ENCODE measurements at regions not wholly inside any gene's neighbourhood (a gene's known extent, or its start where the extent isn't known, plus 50 kb on each side); places are given as distances from the start of the nearest gene placed in this dataset.

- 94 to 96% methylated on average over 5 to 6 of the region's 6 CpGs for WGBS, 2 experiments (ENCODE audit: insufficient coverage in 2 of 2)
- Histone ChIP-seq H3K4me1 (ENCODE audit: control insufficient read depth, insufficient read depth, low read length, poor library complexity, severe bottlenecking) (no peaks in the 10 kb centered on the region), H3K9me3 (ENCODE audit: control insufficient read depth, low read length) (no peaks in the 10 kb centered on the region), H3K36me3 (ENCODE audit: control insufficient read depth, insufficient read depth, low read length) (no peaks in the 10 kb centered on the region), H3K27ac (ENCODE audit: low read depth, low read length, severe bottlenecking) (no peak overlapping the region), H3K4me3 (ENCODE audit: extremely low read depth, insufficient read depth, low read length, poor library complexity, severe bottlenecking) (no peak overlapping the region)
These were observed 96.9 kb upstream of the SLC24A3 start for GRCh38 chr20:19115581-19115980.

- Histone ChIP-seq H3K4me1 (ENCODE audit: control insufficient read depth, insufficient read depth, low read length, poor library complexity, severe bottlenecking) (no peaks in the 10 kb centered on the region), H3K9me3 (ENCODE audit: control insufficient read depth, low read length) (no peaks in the 10 kb centered on the region), H3K27ac (ENCODE audit: low read depth, low read length, severe bottlenecking) (no peak overlapping the region), H3K36me3 (ENCODE audit: control insufficient read depth, insufficient read depth, low read length) (no peaks in the 10 kb centered on the region), H3K4me3 (ENCODE audit: extremely low read depth, insufficient read depth, low read length, poor library complexity, severe bottlenecking) (no peak overlapping the region)
- 92 to 100% methylated on average over 2 to 7 of the region's 9 CpGs for WGBS, 2 experiments (ENCODE audit: insufficient coverage in 2 of 2)
These were observed 92.4 kb upstream of the SLC24A3 start for GRCh38 chr20:19120011-19120410.

- H3K4me3 ChIP-seq (ENCODE audit: extremely low read depth, insufficient read depth, low read length, poor library complexity, severe bottlenecking), result no peak overlapping the region
- 100% methylated on average over 1 of the region's 4 CpGs; no CpG with 5 or more reads in 1 of the 2 experiments for WGBS, 2 experiments (ENCODE audit: insufficient coverage in 2 of 2)
- no peaks in the 10 kb centered on the region for H3K4me1 ChIP-seq (ENCODE audit: control insufficient read depth, insufficient read depth, low read length, poor library complexity, severe bottlenecking)
- no peaks in the 10 kb centered on the region for H3K36me3 ChIP-seq (ENCODE audit: control insufficient read depth, insufficient read depth, low read length)
- no peaks in the 10 kb centered on the region for H3K9me3 ChIP-seq (ENCODE audit: control insufficient read depth, low read length)
- no peak overlapping the region for H3K27ac ChIP-seq (ENCODE audit: low read depth, low read length, severe bottlenecking)
These were observed 91.9 kb upstream of the SLC24A3 start for GRCh38 chr20:19120569-19120968.

GRCh38 chr20:19121463-19121862, 91.0 kb upstream of the SLC24A3 start:
- Histone ChIP-seq H3K27ac (ENCODE audit: low read depth, low read length, severe bottlenecking) (no peak overlapping the region), H3K9me3 (ENCODE audit: control insufficient read depth, low read length) (no peaks in the 10 kb centered on the region), H3K36me3 (ENCODE audit: control insufficient read depth, insufficient read depth, low read length) (no peaks in the 10 kb centered on the region), H3K4me1 (ENCODE audit: control insufficient read depth, insufficient read depth, low read length, poor library complexity, severe bottlenecking) (no peaks in the 10 kb centered on the region), H3K4me3 (ENCODE audit: extremely low read depth, insufficient read depth, low read length, poor library complexity, severe bottlenecking) (no peak overlapping the region)
- 86 to 92% methylated on average over 2 of the region's 3 CpGs for WGBS, 2 experiments (ENCODE audit: insufficient coverage in 2 of 2)

GRCh38 chr20:19121916-19122315, 90.5 kb upstream of the SLC24A3 start:
- no peaks in the 10 kb centered on the region for H3K4me1 ChIP-seq (ENCODE audit: control insufficient read depth, insufficient read depth, low read length, poor library complexity, severe bottlenecking)
- H3K9me3 ChIP-seq (ENCODE audit: control insufficient read depth, low read length), result no peaks in the 10 kb centered on the region
- no peak overlapping the region for H3K4me3 ChIP-seq (ENCODE audit: extremely low read depth, insufficient read depth, low read length, poor library complexity, severe bottlenecking)
- no peaks in the 10 kb centered on the region for H3K36me3 ChIP-seq (ENCODE audit: control insufficient read depth, insufficient read depth, low read length)
- no peak overlapping the region for H3K27ac ChIP-seq (ENCODE audit: low read depth, low read length, severe bottlenecking)

GRCh38 chr20:19122395-19122794, 90.0 kb upstream of the SLC24A3 start:
- H3K27ac ChIP-seq (ENCODE audit: low read depth, low read length, severe bottlenecking), result no peak overlapping the region
- no peaks in the 10 kb centered on the region for H3K9me3 ChIP-seq (ENCODE audit: control insufficient read depth, low read length)
- H3K4me3 ChIP-seq (ENCODE audit: extremely low read depth, insufficient read depth, low read length, poor library complexity, severe bottlenecking), result no peak overlapping the region
- H3K36me3 ChIP-seq (ENCODE audit: control insufficient read depth, insufficient read depth, low read length), result no peaks in the 10 kb centered on the region
- H3K4me1 ChIP-seq (ENCODE audit: control insufficient read depth, insufficient read depth, low read length, poor library complexity, severe bottlenecking), result no peaks in the 10 kb centered on the region

- Histone ChIP-seq H3K36me3 (ENCODE audit: control insufficient read depth, insufficient read depth, low read length) (no peaks in the 10 kb centered on the region), H3K4me3 (ENCODE audit: extremely low read depth, insufficient read depth, low read length, poor library complexity, severe bottlenecking) (no peak overlapping the region), H3K4me1 (ENCODE audit: control insufficient read depth, insufficient read depth, low read length, poor library complexity, severe bottlenecking) (no peaks in the 10 kb centered on the region), H3K27ac (ENCODE audit: low read depth, low read length, severe bottlenecking) (no peak overlapping the region), H3K9me3 (ENCODE audit: control insufficient read depth, low read length) (no peaks in the 10 kb centered on the region)
- WGBS, 2 experiments (ENCODE audit: insufficient coverage in 2 of 2), result 100% methylated on average over 1 of the region's 1 CpG; no CpG with 5 or more reads in 1 of the 2 experiments
These were observed 86.9 kb upstream of the SLC24A3 start for GRCh38 chr20:19125508-19125907.

- Histone ChIP-seq H3K36me3 (ENCODE audit: control insufficient read depth, insufficient read depth, low read length) (no peaks in the 10 kb centered on the region), H3K4me3 (ENCODE audit: extremely low read depth, insufficient read depth, low read length, poor library complexity, severe bottlenecking) (no peak overlapping the region), H3K9me3 (ENCODE audit: control insufficient read depth, low read length) (no peaks in the 10 kb centered on the region), H3K27ac (ENCODE audit: low read depth, low read length, severe bottlenecking) (no peak overlapping the region), H3K4me1 (ENCODE audit: control insufficient read depth, insufficient read depth, low read length, poor library complexity, severe bottlenecking) (no peaks in the 10 kb centered on the region)
- no CpG with 5 or more reads among the region's 1 CpG for WGBS, 2 experiments (ENCODE audit: insufficient coverage in 2 of 2)
These were observed 83.1 kb upstream of the SLC24A3 start for GRCh38 chr20:19129306-19129705.

GRCh38 chr20:19129976-19130612, 82.3 kb upstream of the SLC24A3 start:
- 80% methylated on average over 4 of the region's 5 CpGs; no CpG with 5 or more reads in 1 of the 2 experiments for WGBS, 2 experiments (ENCODE audit: insufficient coverage in 2 of 2)

GRCh38 chr20:19130613-19130984, 81.8 kb upstream of the SLC24A3 start:
- Histone ChIP-seq H3K4me3 (ENCODE audit: extremely low read depth, insufficient read depth, low read length, poor library complexity, severe bottlenecking) (no peak overlapping the region), H3K9me3 (ENCODE audit: control insufficient read depth, low read length) (no peaks in the 10 kb centered on the region), H3K36me3 (ENCODE audit: control insufficient read depth, insufficient read depth, low read length) (no peaks in the 10 kb centered on the region), H3K27ac (ENCODE audit: low read depth, low read length, severe bottlenecking) (no peak overlapping the region), H3K4me1 (ENCODE audit: control insufficient read depth, insufficient read depth, low read length, poor library complexity, severe bottlenecking) (no peaks in the 10 kb centered on the region)
- WGBS, 2 experiments (ENCODE audit: insufficient coverage in 2 of 2), result 100% methylated on average over 1 of the region's 4 CpGs; no CpG with 5 or more reads in 1 of the 2 experiments

More at GRCh38 chr20:19129976-19130612, 82.3 kb upstream of the SLC24A3 start:
- Histone ChIP-seq H3K27ac (ENCODE audit: low read depth, low read length, severe bottlenecking) (no peak overlapping the region), H3K36me3 (ENCODE audit: control insufficient read depth, insufficient read depth, low read length) (no peaks in the 10 kb centered on the region), H3K4me3 (ENCODE audit: extremely low read depth, insufficient read depth, low read length, poor library complexity, severe bottlenecking) (no peak overlapping the region), H3K9me3 (ENCODE audit: control insufficient read depth, low read length) (no peaks in the 10 kb centered on the region), H3K4me1 (ENCODE audit: control insufficient read depth, insufficient read depth, low read length, poor library complexity, severe bottlenecking) (no peaks in the 10 kb centered on the region)

GRCh38 chr20:19137641-19138040, 74.8 kb upstream of the SLC24A3 start:
- Histone ChIP-seq H3K36me3 (ENCODE audit: control insufficient read depth, insufficient read depth, low read length) (no peaks in the 10 kb centered on the region), H3K9me3 (ENCODE audit: control insufficient read depth, low read length) (peaks cover 5% of the 10 kb centered on the region), H3K4me1 (ENCODE audit: control insufficient read depth, insufficient read depth, low read length, poor library complexity, severe bottlenecking) (no peaks in the 10 kb centered on the region), H3K27ac (ENCODE audit: low read depth, low read length, severe bottlenecking) (no peak overlapping the region), H3K4me3 (ENCODE audit: extremely low read depth, insufficient read depth, low read length, poor library complexity, severe bottlenecking) (no peak overlapping the region)
- 91 to 100% methylated on average over 1 to 3 of the region's 3 CpGs for WGBS, 2 experiments (ENCODE audit: insufficient coverage in 2 of 2)
